ENCODE measurements at regions not wholly inside any gene's neighbourhood (a gene's known extent, or its start where the extent isn't known, plus 50 kb on each side); places are given as distances from the start of the nearest gene placed in this dataset.

DNA sequence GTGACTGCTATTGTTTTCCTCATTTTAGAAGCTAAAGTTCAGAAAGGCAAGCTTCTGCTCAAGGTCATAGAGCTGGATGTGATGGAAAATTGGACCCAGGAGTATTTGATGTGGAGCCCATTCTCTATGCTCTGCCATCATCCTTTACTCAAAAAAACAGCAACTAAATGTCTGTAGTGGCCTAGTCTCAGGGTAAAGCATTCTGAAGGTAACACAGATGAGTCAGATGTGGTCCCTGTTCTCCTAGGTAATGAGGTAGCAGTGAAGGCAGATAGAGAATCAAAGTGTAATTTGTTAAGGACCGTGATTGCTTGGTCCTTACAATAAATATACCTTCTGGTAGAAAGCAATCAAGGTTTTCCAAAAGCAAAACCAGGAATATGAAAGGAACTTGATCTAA is 84.4 kb upstream of the SPON1 start:
- DNase-seq (ENCODE audit: extremely low read depth, low read depth) = no peak

GRCh38 chr11:13880634-13881033 is 81.9 kb upstream of the SPON1 start:
- no peak overlapping the region for H3K4me3 ChIP-seq (replicated peaks; ENCODE audit: low read depth, low read length)
- DNase-seq (ENCODE audit: extremely low read depth, low read depth) = no peak
- TF ChIP-seq, protein P1, sequence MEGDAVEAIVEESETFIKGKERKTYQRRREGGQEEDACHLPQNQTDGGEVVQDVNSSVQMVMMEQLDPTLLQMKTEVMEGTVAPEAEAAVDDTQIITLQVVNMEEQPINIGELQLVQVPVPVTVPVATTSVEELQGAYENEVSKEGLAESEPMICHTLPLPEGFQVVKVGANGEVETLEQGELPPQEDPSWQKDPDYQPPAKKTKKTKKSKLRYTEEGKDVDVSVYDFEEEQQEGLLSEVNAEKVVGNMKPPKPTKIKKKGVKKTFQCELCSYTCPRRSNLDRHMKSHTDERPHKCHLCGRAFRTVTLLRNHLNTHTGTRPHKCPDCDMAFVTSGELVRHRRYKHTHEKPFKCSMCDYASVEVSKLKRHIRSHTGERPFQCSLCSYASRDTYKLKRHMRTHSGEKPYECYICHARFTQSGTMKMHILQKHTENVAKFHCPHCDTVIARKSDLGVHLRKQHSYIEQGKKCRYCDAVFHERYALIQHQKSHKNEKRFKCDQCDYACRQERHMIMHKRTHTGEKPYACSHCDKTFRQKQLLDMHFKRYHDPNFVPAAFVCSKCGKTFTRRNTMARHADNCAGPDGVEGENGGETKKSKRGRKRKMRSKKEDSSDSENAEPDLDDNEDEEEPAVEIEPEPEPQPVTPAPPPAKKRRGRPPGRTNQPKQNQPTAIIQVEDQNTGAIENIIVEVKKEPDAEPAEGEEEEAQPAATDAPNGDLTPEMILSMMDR (IDR thresholded peaks at IDR 0.05; ENCODE audit: low read depth, low read length, missing control alignments) = no peak

More for the DNA sequence above, 84.4 kb upstream of the SPON1 start:
- no peak overlapping the region for H3K4me3 ChIP-seq (replicated peaks; ENCODE audit: low read depth, low read length)
- TF ChIP-seq, protein P1 (IDR thresholded peaks at IDR 0.05; ENCODE audit: low read depth, low read length, missing control alignments) = no peak

DNA sequence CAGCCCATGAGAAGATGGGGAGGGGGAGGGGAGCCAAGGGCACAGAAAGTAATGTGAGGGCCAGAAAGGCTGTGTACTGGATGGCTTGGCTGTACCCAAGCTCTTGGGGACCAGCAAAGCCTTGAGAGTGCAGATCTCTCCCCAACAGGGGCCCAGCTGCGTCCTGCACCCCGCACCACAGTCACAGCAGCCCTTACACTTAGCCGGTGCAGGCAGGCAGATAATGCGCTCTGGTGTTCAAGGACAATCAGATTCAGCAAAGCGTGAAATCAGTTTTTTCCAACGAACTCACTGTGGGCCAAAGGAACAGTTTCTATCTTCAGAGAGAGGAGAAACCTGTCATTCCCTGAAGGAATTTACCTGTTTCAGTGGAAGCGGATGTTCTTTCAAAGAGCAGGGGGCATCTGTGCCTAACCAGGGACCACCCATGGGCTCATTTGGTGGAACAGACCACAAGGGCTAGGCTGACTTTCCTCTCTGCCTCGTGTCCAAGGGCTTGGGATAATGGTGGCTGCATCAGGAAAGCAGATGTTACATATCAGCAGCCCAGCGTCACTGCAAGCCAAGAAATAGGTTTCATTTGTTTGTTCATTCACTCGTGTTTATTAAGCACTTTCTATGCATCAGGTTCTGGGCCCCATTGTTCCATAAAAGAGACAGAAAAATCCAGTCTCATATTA is 81.2 kb upstream of the SPON1 start:
- DNase-seq (ENCODE audit: extremely low read depth, low read depth) = no peak
- TF ChIP-seq, protein P1 (IDR thresholded peaks at IDR 0.05; ENCODE audit: low read depth, low read length, missing control alignments) = no peak
- H3K4me3 ChIP-seq (replicated peaks; ENCODE audit: low read depth, low read length) = no peak overlapping the region

- no peak overlapping the region for H3K4me3 ChIP-seq (replicated peaks; ENCODE audit: low read depth, low read length)
- TF ChIP-seq, protein P1 (IDR thresholded peaks at IDR 0.05; ENCODE audit: low read depth, low read length, missing control alignments) = no peak
- DNase-seq (ENCODE audit: extremely low read depth, low read depth) = no peak
These were observed 79.5 kb upstream of the SPON1 start for GRCh38 chr11:13883042-13883441.

DNA sequence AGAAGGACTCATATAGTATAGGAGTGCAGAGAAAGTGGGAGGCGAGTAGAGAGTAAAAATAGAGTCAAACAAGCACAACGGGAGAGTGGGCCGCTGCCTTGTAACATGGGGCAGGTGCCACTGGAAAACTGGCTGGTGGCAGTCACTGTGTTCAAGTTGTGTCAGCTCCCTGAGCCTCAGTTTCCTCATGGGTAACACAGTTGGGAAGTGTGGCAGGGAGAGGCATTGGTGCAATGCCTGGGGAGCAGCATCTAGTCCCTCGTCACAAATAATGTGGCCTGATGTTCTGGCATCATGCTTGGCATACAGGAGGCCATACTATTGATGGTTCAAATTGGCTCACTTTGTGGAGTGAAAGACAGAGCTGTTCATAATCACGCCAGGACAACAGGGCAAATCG is 78.9 kb upstream of the SPON1 start:
- no peak overlapping the region for H3K4me3 ChIP-seq (replicated peaks; ENCODE audit: low read depth, low read length)
- no peak for DNase-seq (ENCODE audit: extremely low read depth, low read depth)
- TF ChIP-seq, protein P1 (IDR thresholded peaks at IDR 0.05; ENCODE audit: low read depth, low read length, missing control alignments) = no peak

- no peak overlapping the region for H3K4me3 ChIP-seq (replicated peaks; ENCODE audit: low read depth, low read length)
- no peak for DNase-seq (ENCODE audit: extremely low read depth, low read depth)
- TF ChIP-seq, protein P1 (IDR thresholded peaks at IDR 0.05; ENCODE audit: low read depth, low read length, missing control alignments) = no peak
These were observed 78.2 kb upstream of the SPON1 start for GRCh38 chr11:13884158-13884799.
